Thyroid gland (tissue), 4 donors: ENCODE measurements at regions not wholly inside any gene's neighbourhood (a gene's known extent, or its start where the extent isn't known, plus 50 kb on each side); places are given as distances from the start of the nearest gene placed in this dataset.
A peak's percentile ranks its signal among the peaks of the same experiment; 100 is the strongest.

Experiments used
- DNase-seq, 2 donors: peaks; one replicate each; pipeline ENCODE4 v3.0.0-alpha.2; 2019
- H3K27ac ChIP-seq, 3 donors: fragments of 200-600 bp; sonication (generic); 1 replicate in 2 of 3; 2 replicates in 1 of 3; pipeline ENCODE4 v1.5.1; 2016 to 2019; ENCODE audit warnings: mild to moderate bottlenecking in 1 of 3, moderate library complexity in 1 of 3
- H3K27me3 ChIP-seq: fragments of 200-600 bp; sonication (generic); one replicate; pipeline ENCODE4 v1.5.1; 2019
- H3K36me3 ChIP-seq, 2 donors: fragments of 200-600 bp; sonication (generic); one replicate each; pipeline ENCODE4 v1.5.1; 2016 to 2019
- H3K4me1 ChIP-seq, 2 donors: fragments of 200-600 bp; sonication (generic); one replicate each; pipeline ENCODE4 v1.5.1; 2017 to 2019
- H3K4me3 ChIP-seq, 3 donors: fragments of 200-600 bp; sonication (generic); replicated peaks in 1 of 3; 1 replicate in 2 of 3; 2 replicates in 1 of 3; pipeline ENCODE4 v1.5.1; 2016; ENCODE audit warnings: mild to moderate bottlenecking in 1 of 3
- H3K9me3 ChIP-seq: fragments of 200-600 bp; sonication (generic); one replicate; pipeline ENCODE4 v1.5.1; 2017
- POLR2A ChIP-seq, 2 donors: fragments of 450-650 bp; IDR thresholded peaks; one replicate each; pipeline ENCODE4 v1.6.1; 2017; ENCODE audit warnings: antibody characterized with exemption in 2 of 2, mild to moderate bottlenecking in 2 of 2, moderate library complexity in 1 of 2
- WGBS, 2 donors: methylation state at CpG; one replicate each; pipeline ENCODE4 v1.1.5; 2017; 5-methylcytosine and 5-hydroxymethylcytosine counted together
- intact Hi-C: fragments of 100-400 bp; cut with DNase I; formaldehyde crosslinking; loops from one replicate; pipeline ENCODE4 v1.15.1; 2023
- TF ChIP-seq, protein P1 (sequence below), 6 experiments: fragments of 200-600 bp in 3 of 6; fragments of 450-650 bp in 3 of 6; sonication (generic) in 3 of 6; IDR thresholded peaks; one replicate each; pipeline ENCODE4 v1.5.1; 2016 to 2019; ENCODE audit warnings: antibody characterized with exemption in 6 of 6, mild to moderate bottlenecking in 2 of 6, inconsistent platforms in 1 of 6, moderate library complexity in 1 of 6

DNA sequence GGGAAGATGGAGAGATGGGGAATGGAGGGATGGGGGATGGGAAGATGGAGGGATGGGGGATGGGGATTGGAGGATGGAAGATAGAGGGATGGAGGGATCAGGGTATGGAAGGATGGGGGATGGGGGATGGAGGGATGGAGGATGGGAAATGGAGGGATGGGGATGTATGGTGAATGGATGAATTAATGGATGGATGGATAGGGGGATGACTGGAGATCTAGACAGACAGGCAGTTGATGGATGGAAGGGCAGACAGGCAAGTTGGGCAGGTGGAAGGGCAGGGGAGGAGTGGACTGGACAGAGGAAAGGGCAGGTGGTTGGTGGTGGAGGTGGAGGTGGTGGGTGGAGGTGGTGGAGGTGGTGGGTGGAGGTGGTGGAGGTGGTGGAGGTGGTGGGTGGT lies 167.2 kb downstream of the C9orf50 start:
- TF ChIP-seq, protein P1, sequence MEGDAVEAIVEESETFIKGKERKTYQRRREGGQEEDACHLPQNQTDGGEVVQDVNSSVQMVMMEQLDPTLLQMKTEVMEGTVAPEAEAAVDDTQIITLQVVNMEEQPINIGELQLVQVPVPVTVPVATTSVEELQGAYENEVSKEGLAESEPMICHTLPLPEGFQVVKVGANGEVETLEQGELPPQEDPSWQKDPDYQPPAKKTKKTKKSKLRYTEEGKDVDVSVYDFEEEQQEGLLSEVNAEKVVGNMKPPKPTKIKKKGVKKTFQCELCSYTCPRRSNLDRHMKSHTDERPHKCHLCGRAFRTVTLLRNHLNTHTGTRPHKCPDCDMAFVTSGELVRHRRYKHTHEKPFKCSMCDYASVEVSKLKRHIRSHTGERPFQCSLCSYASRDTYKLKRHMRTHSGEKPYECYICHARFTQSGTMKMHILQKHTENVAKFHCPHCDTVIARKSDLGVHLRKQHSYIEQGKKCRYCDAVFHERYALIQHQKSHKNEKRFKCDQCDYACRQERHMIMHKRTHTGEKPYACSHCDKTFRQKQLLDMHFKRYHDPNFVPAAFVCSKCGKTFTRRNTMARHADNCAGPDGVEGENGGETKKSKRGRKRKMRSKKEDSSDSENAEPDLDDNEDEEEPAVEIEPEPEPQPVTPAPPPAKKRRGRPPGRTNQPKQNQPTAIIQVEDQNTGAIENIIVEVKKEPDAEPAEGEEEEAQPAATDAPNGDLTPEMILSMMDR (IDR thresholded peaks at IDR 0.05) = no peak
- Histone ChIP-seq H3K36me3 (no peaks in the 10 kb centered on the region), H3K27me3 (no peaks in the 10 kb centered on the region), H3K4me1 (peaks cover 11 to 24% of the 10 kb centered on the region in 2 donors), H3K4me3 (no peak overlapping the region), H3K27ac (no peak overlapping the region), H3K9me3 (no peaks in the 10 kb centered on the region)
- intact Hi-C loops = no loop called here
- DNase-seq = no peak

DNA sequence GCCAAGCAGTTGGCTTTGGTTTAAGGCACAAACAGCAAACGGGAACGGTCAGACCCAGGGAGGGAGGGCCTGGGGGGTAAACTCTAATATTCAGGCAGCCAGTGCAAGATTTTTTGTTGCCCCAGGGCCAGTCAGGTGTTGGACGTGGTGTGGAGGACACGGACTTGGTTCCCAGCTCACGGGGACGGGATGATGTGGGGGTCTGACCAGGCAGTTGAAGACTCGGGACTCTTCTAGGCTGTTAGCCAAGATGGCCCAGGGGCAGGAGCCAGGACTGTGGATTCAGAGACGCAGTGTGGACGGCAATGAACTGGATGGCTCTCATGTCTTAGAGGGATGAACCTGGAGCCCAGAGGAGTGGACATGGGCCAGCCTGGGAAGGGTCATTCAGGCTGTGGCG lies 169.2 kb downstream of the C9orf50 start:
- no peaks in the 10 kb centered on the region for H3K9me3 ChIP-seq
- H3K27ac ChIP-seq = peak overlapping the region; percentile 60 to 64 (median 63)
- peaks cover 6 to 17% of the 10 kb centered on the region in 2 donors for H3K4me1 ChIP-seq
- no peak for TF ChIP-seq POLR2A (IDR thresholded peaks at IDR 0.05)
- TF ChIP-seq, protein P1 (IDR thresholded peaks at IDR 0.05) = no peak
- H3K36me3 ChIP-seq = no peaks in the 10 kb centered on the region
- H3K4me3 ChIP-seq = no peak overlapping the region
- no peak for DNase-seq
- no peaks in the 10 kb centered on the region for H3K27me3 ChIP-seq
- intact Hi-C loops = no loop called here
- 76 to 77% methylated on average over 10 of the region's 10 CpGs for WGBS, 2 donors

DNA sequence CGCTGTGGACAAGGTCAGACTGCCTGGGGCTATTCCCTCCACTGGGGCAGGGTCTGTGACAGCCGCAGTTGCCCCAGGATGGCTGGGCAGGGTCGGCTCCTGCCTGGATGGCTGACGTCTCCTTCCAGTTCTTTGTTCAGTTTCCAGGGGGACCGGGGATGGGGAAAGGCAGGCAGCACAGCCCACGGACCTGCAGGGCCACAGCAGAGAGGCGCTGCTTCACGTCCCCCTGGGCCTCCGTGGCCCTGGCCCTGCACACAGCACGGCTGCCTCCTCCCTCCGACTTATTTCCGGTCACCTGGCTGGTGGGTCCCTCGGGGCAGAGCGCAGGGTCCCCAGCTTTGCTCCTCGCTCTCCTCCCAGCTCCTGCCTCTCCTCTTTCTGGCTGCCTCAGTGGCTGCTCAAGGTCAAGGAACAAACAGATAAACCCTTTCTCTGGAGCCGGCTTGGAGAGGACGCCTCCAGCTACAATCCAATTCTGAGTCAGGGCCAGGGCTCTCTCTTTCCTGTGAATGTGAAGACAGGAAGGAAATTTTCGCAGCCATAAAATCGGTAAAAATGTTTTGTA lies 169.7 kb downstream of the C9orf50 start:
- Histone ChIP-seq H3K4me3 (no peak overlapping the region), H3K27me3 (no peaks in the 10 kb centered on the region), H3K36me3 (no peaks in the 10 kb centered on the region), H3K27ac (peak overlapping the region; percentile 60 to 64 (median 63)), H3K9me3 (no peaks in the 10 kb centered on the region), H3K4me1 (peaks cover 6 to 17% of the 10 kb centered on the region in 2 donors)
- DNase-seq = no peak
- TF ChIP-seq, protein P1 (IDR thresholded peaks at IDR 0.05) = no peak
- no peak for TF ChIP-seq POLR2A (IDR thresholded peaks at IDR 0.05)
- WGBS, 2 donors = 53 to 78% methylated on average over 19 of the region's 19 CpGs
- intact Hi-C loops = no loop called here

DNA sequence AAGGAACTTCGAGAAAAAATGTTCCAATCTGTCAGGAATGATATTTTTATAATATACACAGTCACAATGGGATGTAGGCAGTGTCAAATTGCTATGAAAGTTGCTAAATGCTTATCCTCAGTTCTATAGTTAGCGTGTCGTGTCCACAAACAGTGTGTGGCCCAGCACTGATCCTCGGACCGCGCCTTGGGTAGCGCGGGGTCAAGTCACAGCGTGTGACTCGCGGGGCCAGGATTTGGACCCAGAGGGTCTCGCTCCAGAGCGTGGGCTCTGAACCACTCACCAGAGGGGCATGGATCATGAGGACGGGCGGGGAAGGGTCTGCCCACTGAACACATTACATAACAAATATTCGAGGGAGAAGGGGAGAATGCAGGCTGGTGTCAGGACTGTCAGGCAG lies 171.8 kb downstream of the C9orf50 start:
- Histone ChIP-seq H3K4me1 (peaks cover 6 to 17% of the 10 kb centered on the region in 2 donors), H3K9me3 (no peaks in the 10 kb centered on the region), H3K4me3 (no peak overlapping the region), H3K27me3 (no peaks in the 10 kb centered on the region), H3K36me3 (no peaks in the 10 kb centered on the region), H3K27ac (no peak overlapping the region)
- intact Hi-C loops = no loop called here
- no peak for DNase-seq
- TF ChIP-seq POLR2A (IDR thresholded peaks at IDR 0.05) = no peak
- WGBS, 2 donors = 86 to 93% methylated on average over 16 of the region's 16 CpGs

DNA sequence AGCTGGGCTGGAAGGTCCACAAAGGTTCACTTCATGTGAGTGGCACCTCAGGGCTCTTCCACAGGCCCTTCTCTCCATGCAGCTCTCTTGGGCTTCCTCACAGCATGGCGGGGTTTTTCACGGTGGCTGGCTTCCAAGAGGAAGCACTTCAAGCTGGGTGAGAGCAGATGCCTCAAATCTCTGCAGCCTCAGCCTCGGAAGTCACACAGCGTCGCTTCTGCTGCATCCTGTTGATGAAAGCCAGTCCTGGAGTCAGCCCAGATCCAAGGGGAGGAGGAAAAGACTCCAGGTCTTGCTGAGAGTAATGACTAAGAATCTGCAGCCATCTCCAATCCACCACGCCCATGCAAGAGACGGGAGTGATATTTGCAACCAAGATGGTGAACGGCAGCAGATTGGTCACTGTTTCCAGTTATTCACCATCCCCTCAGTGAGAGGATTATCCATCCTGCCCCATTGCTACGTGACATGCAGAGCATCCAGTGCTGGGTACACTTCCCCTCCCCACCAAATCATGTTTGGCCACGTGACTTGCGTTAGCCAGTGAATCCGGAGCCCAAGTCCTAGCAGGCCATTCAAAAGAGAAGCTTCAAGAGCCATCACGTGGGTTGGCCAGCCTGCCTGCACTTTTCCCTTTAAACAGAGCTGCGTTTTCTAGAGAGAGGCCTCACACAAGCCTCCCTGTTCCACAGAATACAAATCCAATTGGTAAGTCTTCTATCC lies 173.9 kb downstream of the C9orf50 start:
- H3K9me3 ChIP-seq = no peaks in the 10 kb centered on the region
- peak; percentile 79 to 80 for DNase-seq
- TF ChIP-seq, protein P1 (IDR thresholded peaks at IDR 0.05) = no peak
- TF ChIP-seq POLR2A (IDR thresholded peaks at IDR 0.05) = peak in 1 of 2 donors; percentile 64
- no peak overlapping the region for H3K4me3 ChIP-seq
- peaks cover 17 to 25% of the 10 kb centered on the region in 2 donors for H3K4me1 ChIP-seq
- intact Hi-C loops = no loop called here
- peak overlapping the region; percentile 5 to 67 (median 53) for H3K27ac ChIP-seq
- no peaks in the 10 kb centered on the region for H3K36me3 ChIP-seq
- WGBS, 2 donors = 46 to 56% methylated on average over 11 to 14 of the region's 14 CpGs
- no peaks in the 10 kb centered on the region for H3K27me3 ChIP-seq
